ENCODE measurements at regions not wholly inside any gene's neighbourhood (a gene's known extent, or its start where the extent isn't known, plus 50 kb on each side); places are given as distances from the start of the nearest gene placed in this dataset.

GRCh38 chr1:101603726-101604125 lies 366.9 kb downstream of the S1PR1 start:
- no peak for DNase-seq
- H3K27me3 ChIP-seq (replicated peaks): no peaks in the 10 kb centered on the region
- in situ Hi-C loops (cut with HindIII; ENCODE audit: low pct_ligation_motif_present, low sequenced_read_pairs): no loop called here
- TF ChIP-seq, protein P1, sequence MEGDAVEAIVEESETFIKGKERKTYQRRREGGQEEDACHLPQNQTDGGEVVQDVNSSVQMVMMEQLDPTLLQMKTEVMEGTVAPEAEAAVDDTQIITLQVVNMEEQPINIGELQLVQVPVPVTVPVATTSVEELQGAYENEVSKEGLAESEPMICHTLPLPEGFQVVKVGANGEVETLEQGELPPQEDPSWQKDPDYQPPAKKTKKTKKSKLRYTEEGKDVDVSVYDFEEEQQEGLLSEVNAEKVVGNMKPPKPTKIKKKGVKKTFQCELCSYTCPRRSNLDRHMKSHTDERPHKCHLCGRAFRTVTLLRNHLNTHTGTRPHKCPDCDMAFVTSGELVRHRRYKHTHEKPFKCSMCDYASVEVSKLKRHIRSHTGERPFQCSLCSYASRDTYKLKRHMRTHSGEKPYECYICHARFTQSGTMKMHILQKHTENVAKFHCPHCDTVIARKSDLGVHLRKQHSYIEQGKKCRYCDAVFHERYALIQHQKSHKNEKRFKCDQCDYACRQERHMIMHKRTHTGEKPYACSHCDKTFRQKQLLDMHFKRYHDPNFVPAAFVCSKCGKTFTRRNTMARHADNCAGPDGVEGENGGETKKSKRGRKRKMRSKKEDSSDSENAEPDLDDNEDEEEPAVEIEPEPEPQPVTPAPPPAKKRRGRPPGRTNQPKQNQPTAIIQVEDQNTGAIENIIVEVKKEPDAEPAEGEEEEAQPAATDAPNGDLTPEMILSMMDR (IDR thresholded peaks at IDR 0.05; ENCODE audit: low read depth, low read length, missing control alignments): no peak
- no peaks in the 10 kb centered on the region for H3K36me3 ChIP-seq (replicated peaks)
- no peak overlapping the region for H3K4me3 ChIP-seq (ENCODE audit: low read depth, low read length)
- no peak overlapping the region for H3K27ac ChIP-seq

DNA sequence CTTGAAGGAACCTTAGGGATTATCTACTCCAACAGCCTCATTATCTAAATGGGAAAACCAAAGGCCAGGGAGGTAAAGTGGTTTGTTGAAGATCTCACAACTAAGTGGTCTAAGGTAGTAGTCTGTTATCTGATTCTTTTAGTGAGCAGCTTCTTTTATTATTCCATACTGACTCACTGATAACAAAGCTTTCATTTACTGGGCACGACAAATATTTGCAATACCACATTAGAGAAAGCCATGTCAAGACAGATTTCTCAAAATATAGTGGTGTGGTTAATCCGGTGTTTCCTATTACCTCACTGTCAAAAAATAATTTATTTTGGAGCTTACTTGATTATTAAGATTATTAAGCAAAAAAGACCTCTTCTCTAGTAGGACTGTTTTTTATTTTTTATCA lies 369.1 kb downstream of the S1PR1 start:
- in situ Hi-C loops (cut with HindIII; ENCODE audit: low pct_ligation_motif_present, low sequenced_read_pairs): no loop called here
- no peak for DNase-seq
- no peak overlapping the region for H3K27ac ChIP-seq

GRCh38 chr1:101613546-101613945 lies 376.7 kb downstream of the S1PR1 start:
- in situ Hi-C loops (cut with HindIII; ENCODE audit: low pct_ligation_motif_present, low sequenced_read_pairs): no loop called here
- Histone ChIP-seq H3K36me3 (replicated peaks) (no peaks in the 10 kb centered on the region), H3K27ac (no peak overlapping the region), H3K4me3 (ENCODE audit: low read depth, low read length) (no peak overlapping the region), H3K27me3 (replicated peaks) (no peaks in the 10 kb centered on the region)
- no peak for DNase-seq
- TF ChIP-seq, protein P1 (IDR thresholded peaks at IDR 0.05; ENCODE audit: low read depth, low read length, missing control alignments): no peak

More for the DNA sequence above, 369.1 kb downstream of the S1PR1 start:
- no peak overlapping the region for H3K4me3 ChIP-seq (ENCODE audit: low read depth, low read length)
- no peaks in the 10 kb centered on the region for H3K36me3 ChIP-seq (replicated peaks)
- no peaks in the 10 kb centered on the region for H3K27me3 ChIP-seq (replicated peaks)
- TF ChIP-seq, protein P1 (IDR thresholded peaks at IDR 0.05; ENCODE audit: low read depth, low read length, missing control alignments): no peak

- in situ Hi-C loops (cut with HindIII; ENCODE audit: low pct_ligation_motif_present, low sequenced_read_pairs): no loop called here
- no peak overlapping the region for H3K4me3 ChIP-seq (ENCODE audit: low read depth, low read length)
- TF ChIP-seq, protein P1 (IDR thresholded peaks at IDR 0.05; ENCODE audit: low read depth, low read length, missing control alignments): no peak
These were observed 377.8 kb downstream of the OLFM3 start for GRCh38 chr1:101618900-101619299.

DNA sequence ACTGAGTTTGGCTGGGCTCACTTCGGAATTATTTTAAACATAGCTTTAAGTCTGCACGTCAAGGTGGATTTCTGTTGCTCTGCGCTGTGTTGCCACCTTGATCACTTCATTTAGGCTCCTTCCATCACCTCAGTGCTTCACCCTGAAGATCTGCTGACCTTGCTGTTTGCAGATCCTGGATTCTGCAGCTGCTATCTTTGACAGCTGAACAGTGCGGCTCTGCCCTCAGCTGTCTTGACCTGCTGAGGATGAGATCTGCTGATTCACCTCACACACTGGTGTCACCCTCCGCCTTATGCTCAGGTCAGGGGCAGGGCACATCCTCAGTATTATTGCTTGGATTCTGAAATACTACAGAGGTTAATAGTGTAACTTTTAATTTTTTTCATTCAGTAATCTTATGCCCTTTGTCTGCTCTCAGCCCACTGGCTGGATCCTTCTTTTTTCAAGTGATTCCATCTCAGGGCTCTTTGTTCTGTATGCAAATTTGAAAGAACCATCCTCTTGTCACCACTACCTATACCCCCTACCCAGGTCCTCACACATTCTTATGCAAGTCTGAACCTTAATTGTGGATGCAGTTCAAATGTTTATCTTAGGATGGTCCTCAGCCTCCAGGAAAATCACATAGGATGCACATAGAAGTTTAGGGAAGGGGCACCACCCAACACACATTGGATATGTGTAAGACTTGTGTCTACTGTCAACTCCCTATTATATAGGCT lies 364.0 kb downstream of the OLFM3 start:
- no peaks in the 10 kb centered on the region for H3K27me3 ChIP-seq (replicated peaks)
- no peaks in the 10 kb centered on the region for H3K36me3 ChIP-seq (replicated peaks)
- TF ChIP-seq, protein P1 (IDR thresholded peaks at IDR 0.05; ENCODE audit: low read depth, low read length, missing control alignments): no peak
- no peak for DNase-seq
- in situ Hi-C loops (cut with HindIII; ENCODE audit: low pct_ligation_motif_present, low sequenced_read_pairs): no loop called here
- no peak overlapping the region for H3K4me3 ChIP-seq (ENCODE audit: low read depth, low read length)
- no peak overlapping the region for H3K27ac ChIP-seq

More at GRCh38 chr1:101618900-101619299, 377.8 kb downstream of the OLFM3 start:
- DNase-seq: no peak
- H3K27ac ChIP-seq: no peak overlapping the region
- H3K27me3 ChIP-seq (replicated peaks): no peaks in the 10 kb centered on the region
- H3K36me3 ChIP-seq (replicated peaks): no peaks in the 10 kb centered on the region

- no peak overlapping the region for H3K27ac ChIP-seq
- TF ChIP-seq, protein P1 (IDR thresholded peaks at IDR 0.05; ENCODE audit: low read depth, low read length, missing control alignments): no peak
- H3K36me3 ChIP-seq (replicated peaks): no peaks in the 10 kb centered on the region
- no peak for DNase-seq
- no peaks in the 10 kb centered on the region for H3K27me3 ChIP-seq (replicated peaks)
- in situ Hi-C loops (cut with HindIII; ENCODE audit: low pct_ligation_motif_present, low sequenced_read_pairs): no loop called here
- H3K4me3 ChIP-seq (ENCODE audit: low read depth, low read length): no peak overlapping the region
These were observed 350.9 kb downstream of the OLFM3 start for GRCh38 chr1:101645810-101646209.
